B cell (primary cell): ENCODE measurements at regions not wholly inside any gene's neighbourhood (a gene's known extent, or its start where the extent isn't known, plus 50 kb on each side); places are given as distances from the start of the nearest gene placed in this dataset.

Source experiments
- ATAC-seq: fragments of 200-7000 bp; cut with Tn5 transposase; one replicate; pipeline ENCODE4 v1.10.0; 2021; ENCODE audit warnings: low read depth, mild to moderate bottlenecking, moderate number of reproducible peaks, moderate library complexity
- CTCF ChIA-PET: fragments of 350-600 bp; sonication (Branson Sonifier 250); formaldehyde crosslinking; loops from one replicate; lab custom pipeline; 2021; ENCODE audit warnings: antibody characterized with exemption, inconsistent platforms; lab: Charles Lee
- POLR2A ChIA-PET: fragments of 350-600 bp; sonication (Branson Sonifier 250); formaldehyde crosslinking; loops from one replicate; lab custom pipeline; 2021; ENCODE audit warnings: antibody characterized with exemption; lab: Charles Lee
- DNase-seq: peaks from one replicate; pipeline ENCODE4 v3.0.0; 2013
- H2AFZ ChIP-seq: 2 replicates; pipeline ENCODE4 v1.6.1; 2012; ENCODE audit warnings: mild to moderate bottlenecking, low read depth, low read length; ENCODE audit not compliant: insufficient read depth, poor library complexity, severe bottlenecking
- H3K27ac ChIP-seq, 2 donors: 1 replicate in 1 of 2; 2 replicates in 1 of 2; pipeline ENCODE4 v1.5.1; 2012 to 2013; ENCODE audit warnings: low read length in 2 of 2, mild to moderate bottlenecking in 2 of 2, moderate library complexity in 1 of 2
- H3K27me3 ChIP-seq, 4 experiments: fragments of 200-600 bp in 1 of 4; sonication (generic) in 1 of 4; replicated peaks in 1 of 4; 1 replicate in 2 of 4; 2 replicates in 2 of 4; pipeline versions ENCODE4 v1.6.1 to v1.7.0; 2013 to 2016; ENCODE audit warnings: low read length in 3 of 4, mild to moderate bottlenecking in 2 of 4, mixed read lengths in 1 of 4, moderate library complexity in 1 of 4; ENCODE audit not compliant: insufficient read depth in 4 of 4, control insufficient read depth in 3 of 4; ENCODE audit errors: control extremely low read depth in 1 of 4
- H3K36me3 ChIP-seq, 2 experiments: replicated peaks in 1 of 2; 1 replicate in 1 of 2; 2 replicates in 1 of 2; pipeline versions ENCODE4 v1.6.1 to v1.7.1; 2013; ENCODE audit warnings: low read length in 1 of 2; ENCODE audit not compliant: insufficient read depth in 2 of 2, control insufficient read depth in 1 of 2; ENCODE audit errors: control extremely low read depth in 1 of 2, extremely low read depth in 1 of 2
- H3K4me1 ChIP-seq, 2 donors: fragments of 200-600 bp in 1 of 2; sonication (generic) in 1 of 2; 1 replicate in 1 of 2; 2 replicates in 1 of 2; pipeline versions ENCODE4 v1.5.1 to v1.6.1; 2013 to 2017; ENCODE audit warnings: low read length in 2 of 2; ENCODE audit not compliant: control insufficient read depth in 2 of 2, insufficient read depth in 2 of 2
- H3K4me2 ChIP-seq: replicated peaks from 2 replicates; pipeline ENCODE3; 2012; ENCODE audit warnings: mild to moderate bottlenecking, low read depth, low read length; ENCODE audit not compliant: poor library complexity, severe bottlenecking
- H3K4me3 ChIP-seq, 5 experiments: fragments of 200-600 bp in 1 of 5; sonication (generic) in 1 of 5; 1 replicate in 3 of 5; 2 replicates in 2 of 5; pipeline versions ENCODE4 v1.5.1 to v1.7.0; 2011 to 2016; ENCODE audit warnings: low read length in 4 of 5, mild to moderate bottlenecking in 4 of 5, low read depth in 2 of 5, control low read depth in 1 of 5, moderate library complexity in 1 of 5; ENCODE audit not compliant: insufficient read depth in 1 of 5; ENCODE audit errors: control extremely low read depth in 1 of 5, extremely low read depth in 1 of 5
- H3K79me2 ChIP-seq: fragments of 200-600 bp; sonication (generic); one replicate; pipeline ENCODE4 v1.6.0; 2016; ENCODE audit warnings: low read length; ENCODE audit not compliant: control insufficient read depth, insufficient read depth
- H3K9ac ChIP-seq: fragments of 200-600 bp; sonication (generic); 2 replicates; pipeline ENCODE4 v1.6.1; 2017; ENCODE audit warnings: mild to moderate bottlenecking, low read length, moderate library complexity
- H3K9me3 ChIP-seq, 3 donors: one replicate each; pipeline versions ENCODE4 v1.6.1 to v1.7.1; 2013; ENCODE audit warnings: low read length in 2 of 3; ENCODE audit not compliant: control insufficient read depth in 2 of 3, insufficient read depth in 1 of 3; ENCODE audit errors: control extremely low read depth in 1 of 3
- H4K20me1 ChIP-seq: 2 replicates; pipeline ENCODE4 v1.6.0; 2012; ENCODE audit warnings: mild to moderate bottlenecking, low read length; ENCODE audit not compliant: insufficient read depth, control insufficient read depth, poor library complexity, severe bottlenecking
- H3K27ac Mint-ChIP-seq: one replicate; pipeline ENCODE4 v1.8.0; 2021; ENCODE audit warnings: mixed read lengths
- H3K27me3 Mint-ChIP-seq: one replicate; pipeline ENCODE4 v1.8.0; 2021; ENCODE audit warnings: mixed read lengths
- H3K4me1 Mint-ChIP-seq: one replicate; pipeline ENCODE4 v1.8.0; 2021; ENCODE audit warnings: mixed read lengths
- H3K4me3 Mint-ChIP-seq: one replicate; pipeline ENCODE4 v1.8.0; 2021; ENCODE audit warnings: mixed read lengths
- H3K9me3 Mint-ChIP-seq: one replicate; pipeline ENCODE4 v1.8.0; 2022; ENCODE audit warnings: mixed read lengths; ENCODE audit not compliant: insufficient read depth
- EZH2 ChIP-seq: IDR thresholded peaks from 2 replicates; pipeline ENCODE4 v1.6.1; 2012; ENCODE audit warnings: borderline replicate concordance, low read depth, mild to moderate bottlenecking, moderate library complexity, low read length; ENCODE audit not compliant: insufficient read depth, poor library complexity, severe bottlenecking
- WGBS: methylation state at CpG from one replicate; pipeline ENCODE4 v1.1.5; 2013; ENCODE audit warnings: missing lambda C conversion rate; ENCODE audit not compliant: insufficient coverage; 5-methylcytosine and 5-hydroxymethylcytosine counted together
- intact Hi-C: fragments of 100-400 bp; cut with micrococcal nuclease; formaldehyde crosslinking; loops from one replicate; pipeline ENCODE4 v1.10.0; 2022
- TF ChIP-seq, protein P1 (sequence below): fragments of 200-600 bp; IDR thresholded peaks from one replicate; pipeline ENCODE4 v1.8.0; 2022; ENCODE audit warnings: antibody characterized with exemption, mild to moderate bottlenecking

- POLR2A ChIA-PET, result no interaction called here
- ATAC-seq, result no peak
- CTCF ChIA-PET, result no interaction called here
These were observed 126.0 kb upstream of the CAMK1G start for GRCh38 chr1:209457401-209458125.

GRCh38 chr1:209458921-209459320 is 124.6 kb upstream of the CAMK1G start:
- Histone ChIP-seq H3K9me3 (peaks cover 3 to 5% (median 4%) of the 10 kb centered on the region in 3 donors), H3K27me3 (peaks cover 0 to 2% (median 0%) of the 10 kb centered on the region in 4 experiments), H3K4me3 (no peak overlapping the region), H3K4me2 (no peak overlapping the region), H3K27ac (no peak overlapping the region), H4K20me1 (no peaks in the 10 kb centered on the region), H3K4me1 (no peaks in the 10 kb centered on the region), H2AFZ (no peak overlapping the region), H3K9ac (no peak overlapping the region), H3K79me2 (no peaks in the 10 kb centered on the region), H3K36me3 (no peaks in the 10 kb centered on the region)
- no peaks in the 10 kb centered on the region for H3K4me1 Mint-ChIP-seq
- H3K4me3 Mint-ChIP-seq, result no peak overlapping the region
- 100% methylated on average over 1 of the region's 3 CpGs for WGBS
- no peak for TF ChIP-seq EZH2
- TF ChIP-seq, protein P1, sequence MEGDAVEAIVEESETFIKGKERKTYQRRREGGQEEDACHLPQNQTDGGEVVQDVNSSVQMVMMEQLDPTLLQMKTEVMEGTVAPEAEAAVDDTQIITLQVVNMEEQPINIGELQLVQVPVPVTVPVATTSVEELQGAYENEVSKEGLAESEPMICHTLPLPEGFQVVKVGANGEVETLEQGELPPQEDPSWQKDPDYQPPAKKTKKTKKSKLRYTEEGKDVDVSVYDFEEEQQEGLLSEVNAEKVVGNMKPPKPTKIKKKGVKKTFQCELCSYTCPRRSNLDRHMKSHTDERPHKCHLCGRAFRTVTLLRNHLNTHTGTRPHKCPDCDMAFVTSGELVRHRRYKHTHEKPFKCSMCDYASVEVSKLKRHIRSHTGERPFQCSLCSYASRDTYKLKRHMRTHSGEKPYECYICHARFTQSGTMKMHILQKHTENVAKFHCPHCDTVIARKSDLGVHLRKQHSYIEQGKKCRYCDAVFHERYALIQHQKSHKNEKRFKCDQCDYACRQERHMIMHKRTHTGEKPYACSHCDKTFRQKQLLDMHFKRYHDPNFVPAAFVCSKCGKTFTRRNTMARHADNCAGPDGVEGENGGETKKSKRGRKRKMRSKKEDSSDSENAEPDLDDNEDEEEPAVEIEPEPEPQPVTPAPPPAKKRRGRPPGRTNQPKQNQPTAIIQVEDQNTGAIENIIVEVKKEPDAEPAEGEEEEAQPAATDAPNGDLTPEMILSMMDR, result no peak
- H3K27me3 Mint-ChIP-seq, result peaks cover 10% of the 10 kb centered on the region
- DNase-seq, result no peak
- ChIA-PET POLR2A (no interaction called here), CTCF (no interaction called here)
- no peak for ATAC-seq
- peaks cover 4% of the 10 kb centered on the region for H3K9me3 Mint-ChIP-seq
- no peak overlapping the region for H3K27ac Mint-ChIP-seq
- intact Hi-C loops, result no loop called here

More at GRCh38 chr1:209457401-209458125, 126.0 kb upstream of the CAMK1G start:
- peaks cover 0 to 2% (median 0%) of the 10 kb centered on the region in 4 experiments for H3K27me3 ChIP-seq
- Mint-ChIP-seq H3K4me3 (no peak overlapping the region), H3K27me3 (peaks cover 10% of the 10 kb centered on the region), H3K9me3 (peaks cover 4% of the 10 kb centered on the region), H3K4me1 (no peaks in the 10 kb centered on the region), H3K27ac (no peak overlapping the region)
- no peak for DNase-seq
- no peaks in the 10 kb centered on the region for H3K79me2 ChIP-seq
- no peaks in the 10 kb centered on the region for H3K36me3 ChIP-seq
- intact Hi-C loops, result no loop called here
- H3K9ac ChIP-seq, result no peak overlapping the region
- H3K4me2 ChIP-seq, result no peak overlapping the region
- no peak overlapping the region for H3K27ac ChIP-seq
- no peak overlapping the region for H3K4me3 ChIP-seq
- TF ChIP-seq, protein P1, result no peak
- no peak for TF ChIP-seq EZH2
- no peaks in the 10 kb centered on the region for H3K4me1 ChIP-seq
- peaks cover 3 to 5% (median 4%) of the 10 kb centered on the region in 3 donors for H3K9me3 ChIP-seq
- 78% methylated on average over 5 of the region's 6 CpGs for WGBS
- no peak overlapping the region for H2AFZ ChIP-seq
- H4K20me1 ChIP-seq, result no peaks in the 10 kb centered on the region
